ENCODE measurements at regions not wholly inside any gene's neighbourhood (a gene's known extent, or its start where the extent isn't known, plus 50 kb on each side); places are given as distances from the start of the nearest gene placed in this dataset.

DNA sequence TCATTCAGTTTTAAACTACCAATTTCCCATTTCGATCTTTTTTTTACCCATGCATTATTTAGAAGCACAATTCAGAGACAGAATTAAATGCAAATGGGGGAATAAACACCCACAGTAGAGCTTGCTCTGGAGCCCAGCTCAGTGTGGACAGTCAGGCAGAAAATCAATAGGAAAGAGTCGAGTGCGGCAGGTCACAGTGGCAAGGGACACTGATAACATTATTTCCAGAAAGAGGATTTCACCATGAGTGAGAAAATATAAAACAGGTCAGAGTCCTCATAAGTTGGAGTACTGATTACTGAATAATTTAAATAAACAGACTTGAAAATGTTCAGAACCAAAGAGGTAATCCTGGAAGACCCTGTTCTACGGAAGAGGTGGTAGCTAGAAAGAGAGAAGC lies 532.5 kb downstream of the CCSER2 start:
- Histone ChIP-seq H3K4me1 (replicated peaks in 1 of 2; ENCODE audit: control insufficient read depth in 2 of 2, insufficient read depth in 2 of 2, low read length in 2 of 2) (no peaks in the 10 kb centered on the region), H3K4me2 (ENCODE audit: insufficient read depth, low read length) (no peak overlapping the region), H3K36me3 (ENCODE audit: control insufficient read depth, insufficient read depth, low read length) (no peaks in the 10 kb centered on the region), H2AFZ (ENCODE audit: low read depth, low read length) (no peak overlapping the region), H4K20me1 (replicated peaks; ENCODE audit: control insufficient read depth, insufficient read depth, low read length) (no peaks in the 10 kb centered on the region), H3K27me3 (ENCODE audit: control insufficient read depth in 2 of 2, insufficient read depth in 2 of 2, low read length in 2 of 2) (no peaks in the 10 kb centered on the region), H3K9me3 (replicated peaks; ENCODE audit: control insufficient read depth, insufficient read depth, low read depth, low read length) (0 out of 2 replicates have a peak, but pooled peaks cover 4% of the 10 kb centered on the region), H3K9ac (ENCODE audit: insufficient read depth in 1 of 2, low read depth in 2 of 2, low read length in 2 of 2) (no peak overlapping the region), H3K79me2 (ENCODE audit: control insufficient read depth, insufficient read depth, low read length) (no peaks in the 10 kb centered on the region), H3K9me1 (ENCODE audit: control insufficient read depth, insufficient read depth, low read length) (no peaks in the 10 kb centered on the region), H3K4me3 (no peak overlapping the region), H3K27ac (ENCODE audit: extremely low read depth, low read depth, low read length) (no peak overlapping the region)
- ChIA-PET POLR2A (no interaction called here), CTCF (ENCODE audit: low intra/inter-chr PET ratio) (no interaction called here)
- 1% methylated on average over 4 of the region's 4 CpGs for WGBS (ENCODE audit: insufficient coverage, low coverage, missing lambda C conversion rate)
- BruUV-seq (replicated peaks) = no TSS peak
- DNase-seq (ENCODE audit: extremely low read depth in 1 of 4, low spot score in 3 of 4) (no peak), FAIRE-seq (no peak), ATAC-seq (no peak)
- TF ChIP-seq CAMTA2 (CRISPR knock-in tag; conservative IDR thresholded peaks at IDR 0.05) (no peak), SRSF3 (IDR thresholded peaks at IDR 0.05; ENCODE audit: insufficient read depth, low read length) (no peak), ZNF224 (CRISPR knock-in tag; IDR thresholded peaks at IDR 0.05) (no peak), BRD4 (IDR thresholded peaks at IDR 0.05) (no peak), NCOR1 (IDR thresholded peaks at IDR 0.05) (no peak), ZNF324 (CRISPR knock-in tag; IDR thresholded peaks at IDR 0.05) (no peak), CTBP1 (IDR thresholded peaks at IDR 0.05; ENCODE audit: borderline replicate concordance) (no peak), CEBPB (tag; IDR thresholded peaks at IDR 0.05) (no peak), PURB (CRISPR knock-in tag; IDR thresholded peaks at IDR 0.05; ENCODE audit: low read depth) (no peak), ZKSCAN3 (CRISPR knock-in tag; IDR thresholded peaks at IDR 0.05) (no peak), CGGBP1 (CRISPR knock-in tag; IDR thresholded peaks at IDR 0.05) (no peak), ZFP1 (CRISPR knock-in tag; IDR thresholded peaks at IDR 0.05) (no peak)
- TF ChIP-seq, protein P1, sequence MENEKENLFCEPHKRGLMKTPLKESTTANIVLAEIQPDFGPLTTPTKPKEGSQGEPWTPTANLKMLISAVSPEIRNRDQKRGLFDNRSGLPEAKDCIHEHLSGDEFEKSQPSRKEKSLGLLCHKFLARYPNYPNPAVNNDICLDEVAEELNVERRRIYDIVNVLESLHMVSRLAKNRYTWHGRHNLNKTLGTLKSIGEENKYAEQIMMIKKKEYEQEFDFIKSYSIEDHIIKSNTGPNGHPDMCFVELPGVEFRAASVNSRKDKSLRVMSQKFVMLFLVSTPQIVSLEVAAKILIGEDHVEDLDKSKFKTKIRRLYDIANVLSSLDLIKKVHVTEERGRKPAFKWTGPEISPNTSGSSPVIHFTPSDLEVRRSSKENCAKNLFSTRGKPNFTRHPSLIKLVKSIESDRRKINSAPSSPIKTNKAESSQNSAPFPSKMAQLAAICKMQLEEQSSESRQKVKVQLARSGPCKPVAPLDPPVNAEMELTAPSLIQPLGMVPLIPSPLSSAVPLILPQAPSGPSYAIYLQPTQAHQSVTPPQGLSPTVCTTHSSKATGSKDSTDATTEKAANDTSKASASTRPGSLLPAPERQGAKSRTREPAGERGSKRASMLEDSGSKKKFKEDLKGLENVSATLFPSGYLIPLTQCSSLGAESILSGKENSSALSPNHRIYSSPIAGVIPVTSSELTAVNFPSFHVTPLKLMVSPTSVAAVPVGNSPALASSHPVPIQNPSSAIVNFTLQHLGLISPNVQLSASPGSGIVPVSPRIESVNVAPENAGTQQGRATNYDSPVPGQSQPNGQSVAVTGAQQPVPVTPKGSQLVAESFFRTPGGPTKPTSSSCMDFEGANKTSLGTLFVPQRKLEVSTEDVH (IDR thresholded peaks at IDR 0.05; ENCODE audit: low read depth, partially characterized antibody) = no peak
- intact Hi-C loops (cut with micrococcal nuclease) = no loop called here
- in situ Hi-C loops (cut with MboI) = no loop called here

Measured in K562 (cell line).